CD14-positive monocyte (primary cell): ENCODE measurements at regions not wholly inside any gene's neighbourhood (a gene's known extent, or its start where the extent isn't known, plus 50 kb on each side); places are given as distances from the start of the nearest gene placed in this dataset.

ENCODE experiments used
- DNase-seq, 3 donors: peaks; one replicate each; pipeline ENCODE4 v3.0.0-alpha.2; 2011 to 2022
- H2AFZ ChIP-seq: 2 replicates; pipeline ENCODE4 v1.6.0; 2012; ENCODE audit warnings: mild to moderate bottlenecking, low read depth, low read length, inconsistent platforms; ENCODE audit not compliant: insufficient read depth, poor library complexity, severe bottlenecking
- H3K27ac ChIP-seq, 2 donors: 1 replicate in 1 of 2; 2 replicates in 1 of 2; pipeline ENCODE4 v1.5.1; 2012 to 2013; ENCODE audit warnings: low read length in 2 of 2, control low read depth in 1 of 2, inconsistent platforms in 1 of 2, low read depth in 1 of 2, mild to moderate bottlenecking in 1 of 2
- H3K27me3 ChIP-seq, 2 donors: one replicate each; pipeline versions ENCODE4 v1.6.0 to v1.6.1; 2011 to 2013; ENCODE audit warnings: low read length in 2 of 2; ENCODE audit not compliant: control insufficient read depth in 2 of 2, insufficient read depth in 2 of 2
- H3K36me3 ChIP-seq, 2 donors: replicated peaks in 1 of 2; 1 replicate in 1 of 2; 2 replicates in 1 of 2; pipeline versions ENCODE4 v1.5.1 to v1.6.1; 2012 to 2013; ENCODE audit warnings: low read length in 2 of 2, control low read depth in 1 of 2, inconsistent platforms in 1 of 2, mild to moderate bottlenecking in 1 of 2; ENCODE audit not compliant: insufficient read depth in 2 of 2, control insufficient read depth in 1 of 2
- H3K4me1 ChIP-seq, 2 donors: 1 replicate in 1 of 2; 2 replicates in 1 of 2; pipeline versions ENCODE4 v1.5.1 to v1.6.1; 2012 to 2013; ENCODE audit warnings: low read length in 2 of 2, control low read depth in 1 of 2, inconsistent platforms in 1 of 2, mild to moderate bottlenecking in 1 of 2, moderate library complexity in 1 of 2; ENCODE audit not compliant: insufficient read depth in 2 of 2, control insufficient read depth in 1 of 2
- H3K4me2 ChIP-seq: replicated peaks from 2 replicates; pipeline ENCODE3; 2012; ENCODE audit warnings: low read length, moderate library complexity, mild to moderate bottlenecking; ENCODE audit not compliant: poor library complexity, severe bottlenecking; ENCODE audit errors: extremely low read depth
- H3K4me3 ChIP-seq, 3 experiments: fragments of 200-600 bp in 1 of 3; sonication (generic) in 1 of 3; replicated peaks in 1 of 3; 1 replicate in 2 of 3; 2 replicates in 1 of 3; pipeline ENCODE4 v1.5.1; 2011 to 2013; ENCODE audit warnings: low read length in 3 of 3, mild to moderate bottlenecking in 3 of 3, control low read depth in 2 of 3, low read depth in 2 of 3, inconsistent platforms in 1 of 3, moderate library complexity in 1 of 3
- H3K79me2 ChIP-seq: 2 replicates; pipeline ENCODE4 v1.6.0; 2012; ENCODE audit warnings: mild to moderate bottlenecking, control low read depth, inconsistent platforms, low read length, moderate library complexity; ENCODE audit not compliant: insufficient read depth
- H3K9ac ChIP-seq: 2 replicates; pipeline ENCODE4 v1.6.0; 2017; ENCODE audit warnings: low read length, mild to moderate bottlenecking; ENCODE audit not compliant: insufficient read depth, poor library complexity, severe bottlenecking
- H3K9me3 ChIP-seq, 2 donors: replicated peaks in 1 of 2; 1 replicate in 1 of 2; 2 replicates in 1 of 2; pipeline versions ENCODE4 v1.5.1 to v1.6.1; 2012 to 2013; ENCODE audit warnings: low read length in 2 of 2, control low read depth in 1 of 2; ENCODE audit not compliant: control insufficient read depth in 1 of 2, insufficient read depth in 1 of 2
- H4K20me1 ChIP-seq: 2 replicates; pipeline ENCODE4 v1.6.0; 2012; ENCODE audit warnings: mild to moderate bottlenecking, low read length, control low read depth, moderate library complexity; ENCODE audit not compliant: insufficient read depth
- H3K27ac Mint-ChIP-seq, 7 donors: one replicate each; pipeline ENCODE4 v1.8.0; 2020; ENCODE audit warnings: mild to moderate bottlenecking in 7 of 7, mixed read lengths in 7 of 7, moderate library complexity in 6 of 7, inconsistent platforms in 2 of 7
- H3K27me3 Mint-ChIP-seq, 3 donors: one replicate each; pipeline ENCODE4 v1.8.0; 2021 to 2022; ENCODE audit warnings: low read depth in 3 of 3, mild to moderate bottlenecking in 3 of 3, mixed read lengths in 3 of 3, moderate library complexity in 3 of 3, inconsistent platforms in 1 of 3
- H3K36me3 Mint-ChIP-seq, 2 donors: one replicate each; pipeline ENCODE4 v1.8.0; 2020; ENCODE audit warnings: mixed read lengths in 2 of 2, inconsistent platforms in 1 of 2, mild to moderate bottlenecking in 1 of 2
- H3K4me1 Mint-ChIP-seq: one replicate; pipeline ENCODE4 v1.8.0; 2020; ENCODE audit warnings: mild to moderate bottlenecking, mixed read lengths
- H3K4me3 Mint-ChIP-seq, 2 donors: one replicate each; pipeline ENCODE4 v1.8.0; 2020; ENCODE audit warnings: mild to moderate bottlenecking in 2 of 2, mixed read lengths in 2 of 2, moderate library complexity in 1 of 2
- H3K9me3 Mint-ChIP-seq, 7 donors: one replicate each; pipeline ENCODE4 v1.8.0; 2020 to 2022; ENCODE audit warnings: mixed read lengths in 7 of 7, mild to moderate bottlenecking in 6 of 7, moderate library complexity in 6 of 7, inconsistent platforms in 2 of 7
- CTCF ChIP-seq: fragments of 200-600 bp; IDR thresholded peaks from one replicate; pipeline ENCODE4 v1.8.0; 2022; ENCODE audit warnings: antibody characterized with exemption, mild to moderate bottlenecking
- WGBS: methylation state at CpG from one replicate; pipeline ENCODE4 v1.1.5; 2013; ENCODE audit warnings: missing lambda C conversion rate; ENCODE audit not compliant: insufficient coverage; 5-methylcytosine and 5-hydroxymethylcytosine counted together
- intact Hi-C, 2 donors: fragments of 100-400 bp; cut with micrococcal nuclease; formaldehyde crosslinking; loops; one replicate each; pipeline versions ENCODE4 v1.15.0 to v1.15.1; 2023

- DNase-seq = no peak
- Mint-ChIP-seq H3K27me3 (peaks cover 15 to 25% (median 15%) of the 10 kb centered on the region in 3 donors), H3K9me3 (peaks cover 0 to 1% (median 0%) of the 10 kb centered on the region in 7 donors), H3K4me1 (no peaks in the 10 kb centered on the region), H3K36me3 (no peaks in the 10 kb centered on the region), H3K27ac (no peak overlapping the region), H3K4me3 (peak overlapping the region in 1 of 2 donors; percentile 22)
- Histone ChIP-seq H3K9ac (no peak overlapping the region), H3K79me2 (no peaks in the 10 kb centered on the region), H3K27me3 (peaks cover 0 to 10% of the 10 kb centered on the region in 2 donors), H3K9me3 (no peaks in the 10 kb centered on the region), H3K4me1 (no peaks in the 10 kb centered on the region), H3K4me3 (no peak overlapping the region), H3K36me3 (no peaks in the 10 kb centered on the region), H2AFZ (no peak overlapping the region), H3K4me2 (no peak overlapping the region), H3K27ac (no peak overlapping the region), H4K20me1 (no peaks in the 10 kb centered on the region)
- 92% methylated on average over 3 of the region's 3 CpGs for WGBS
- intact Hi-C loops = no loop called here
- TF ChIP-seq CTCF = no peak
Measured at GRCh38 chr15:93188236-93188635, 99.2 kb upstream of the RGMA start.

- Histone ChIP-seq H4K20me1 (no peaks in the 10 kb centered on the region), H2AFZ (no peak overlapping the region), H3K4me1 (no peaks in the 10 kb centered on the region), H3K4me3 (no peak overlapping the region), H3K79me2 (no peaks in the 10 kb centered on the region), H3K27ac (no peak overlapping the region), H3K9me3 (no peaks in the 10 kb centered on the region), H3K27me3 (peaks cover 0 to 10% of the 10 kb centered on the region in 2 donors), H3K4me2 (no peak overlapping the region), H3K36me3 (no peaks in the 10 kb centered on the region), H3K9ac (no peak overlapping the region)
- H3K36me3 Mint-ChIP-seq = no peaks in the 10 kb centered on the region
- TF ChIP-seq CTCF = no peak
- no peak for DNase-seq
- H3K27me3 Mint-ChIP-seq = peaks cover 13 to 19% (median 14%) of the 10 kb centered on the region in 3 donors
- no peak overlapping the region for H3K4me3 Mint-ChIP-seq
- no peak overlapping the region for H3K27ac Mint-ChIP-seq
- peaks cover 0 to 1% (median 0%) of the 10 kb centered on the region in 7 donors for H3K9me3 Mint-ChIP-seq
- intact Hi-C loops = no loop called here
- WGBS = no CpG with 5 or more reads among the region's 3 CpGs
- H3K4me1 Mint-ChIP-seq = no peaks in the 10 kb centered on the region
Measured at GRCh38 chr15:93185796-93186195, 96.8 kb upstream of the RGMA start.
